Inferior parietal cortex (tissue), 1 donor: ENCODE measurements at regions not wholly inside any gene's neighbourhood (a gene's known extent, or its start where the extent isn't known, plus 50 kb on each side); places are given as distances from the start of the nearest gene placed in this dataset.
"Not testable (repeated sequence)": the region's sequence is repeated elsewhere in the genome, so short reads cannot be mapped to it uniquely, and the experiment has no call there.

ENCODE experiments used
- DNase-seq: peaks from one replicate; pipeline ENCODE4 v3.0.0-alpha.2; 2016; ENCODE audit errors: extremely low spot score

DNA sequence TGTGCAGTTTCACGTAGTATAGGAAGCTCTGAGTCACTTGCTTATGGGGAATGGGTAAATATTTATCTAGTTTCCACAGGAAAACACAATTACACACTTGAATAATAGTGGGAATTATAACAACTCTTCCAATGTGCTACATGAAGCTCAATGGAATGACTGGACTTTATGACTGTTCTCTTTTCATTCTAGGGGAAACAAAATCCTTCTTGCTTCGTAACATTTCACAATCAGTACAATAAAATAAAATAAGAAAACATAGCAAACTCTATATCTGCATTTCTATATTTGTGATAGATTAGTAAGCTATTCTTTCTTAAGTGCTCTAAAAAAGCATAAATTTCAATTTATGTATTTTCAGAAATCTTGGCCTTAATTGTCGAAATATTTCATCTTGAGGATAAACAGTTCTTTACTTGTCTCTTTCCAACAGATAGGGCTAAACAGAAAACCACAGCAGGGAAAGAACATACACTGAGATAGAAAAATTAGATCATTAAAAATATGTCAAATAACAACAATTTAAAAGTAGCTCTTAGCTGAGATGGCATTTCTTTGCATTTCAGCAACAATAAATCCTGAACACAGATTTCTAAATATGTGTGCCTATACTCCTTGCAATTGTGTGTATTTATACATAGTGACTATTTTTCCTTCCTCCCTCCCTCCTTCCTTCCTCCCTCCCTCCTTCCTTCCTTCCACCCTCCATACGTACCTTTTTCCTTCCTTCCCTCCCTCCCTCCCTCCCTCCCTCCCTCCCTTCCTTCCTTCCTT, 395.5 kb upstream of the KCNMB2 start:
- no peak for DNase-seq

DNA sequence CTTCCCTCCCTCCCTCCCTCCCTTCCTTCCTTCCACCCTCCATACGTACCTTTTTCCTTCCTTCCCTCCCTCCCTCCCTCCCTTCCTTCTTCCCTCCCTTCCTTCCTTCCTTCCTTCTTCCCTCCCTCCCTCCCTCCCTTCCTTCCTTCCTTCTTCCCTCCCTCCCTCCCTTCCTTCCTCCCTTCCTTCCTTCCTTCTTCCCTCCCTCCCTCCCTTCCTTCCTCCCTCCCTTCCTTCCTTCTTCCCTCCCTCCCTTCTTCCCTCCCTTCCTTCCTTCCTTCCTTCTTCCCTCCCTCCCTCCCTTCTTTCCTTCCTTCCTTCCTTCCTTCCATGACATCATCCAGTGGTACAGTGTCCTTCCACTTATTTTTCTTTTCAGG, 394.9 kb upstream of the KCNMB2 start:
- not testable (repeated sequence) for DNase-seq

DNA sequence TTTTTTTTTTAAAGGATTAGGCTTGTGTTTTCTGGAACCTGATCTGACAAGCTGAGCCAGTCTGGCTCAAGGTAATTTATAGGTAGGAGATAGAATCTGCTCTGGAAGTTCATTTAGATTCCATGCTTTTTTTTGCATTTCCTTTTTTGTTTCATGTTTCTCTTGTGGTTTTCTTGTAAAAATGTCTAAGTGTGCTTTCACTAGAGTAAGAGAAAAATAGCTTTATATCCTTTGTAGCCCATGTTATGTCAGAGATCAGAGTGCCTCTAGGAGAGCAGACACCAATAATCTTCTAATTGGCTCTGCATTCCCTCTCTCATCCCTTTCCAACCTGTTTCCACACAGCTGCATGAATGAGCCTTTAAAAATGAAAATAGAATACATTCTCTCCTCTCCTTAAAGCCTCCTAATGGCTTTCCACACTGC, 389.8 kb upstream of the KCNMB2 start:
- DNase-seq: no peak

DNA sequence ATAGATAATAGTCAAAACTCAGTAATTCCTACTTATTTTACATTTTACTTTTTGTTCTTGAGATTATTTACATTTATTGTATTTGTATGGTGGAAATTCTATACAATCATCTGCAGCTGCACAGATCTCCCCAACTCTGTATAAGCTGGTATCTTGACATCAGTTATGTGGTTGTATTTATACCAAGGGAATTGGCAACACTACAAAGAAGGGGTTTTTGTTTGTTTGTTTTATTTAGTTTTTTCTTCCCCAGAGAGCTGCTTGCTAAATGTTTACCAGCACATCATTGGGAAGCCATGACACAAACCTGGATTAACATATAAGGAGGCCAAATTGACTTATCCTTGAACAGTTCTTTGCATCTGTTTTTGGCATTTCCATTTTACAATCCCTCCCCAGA, 389.2 kb upstream of the KCNMB2 start:
- DNase-seq: no peak

DNA sequence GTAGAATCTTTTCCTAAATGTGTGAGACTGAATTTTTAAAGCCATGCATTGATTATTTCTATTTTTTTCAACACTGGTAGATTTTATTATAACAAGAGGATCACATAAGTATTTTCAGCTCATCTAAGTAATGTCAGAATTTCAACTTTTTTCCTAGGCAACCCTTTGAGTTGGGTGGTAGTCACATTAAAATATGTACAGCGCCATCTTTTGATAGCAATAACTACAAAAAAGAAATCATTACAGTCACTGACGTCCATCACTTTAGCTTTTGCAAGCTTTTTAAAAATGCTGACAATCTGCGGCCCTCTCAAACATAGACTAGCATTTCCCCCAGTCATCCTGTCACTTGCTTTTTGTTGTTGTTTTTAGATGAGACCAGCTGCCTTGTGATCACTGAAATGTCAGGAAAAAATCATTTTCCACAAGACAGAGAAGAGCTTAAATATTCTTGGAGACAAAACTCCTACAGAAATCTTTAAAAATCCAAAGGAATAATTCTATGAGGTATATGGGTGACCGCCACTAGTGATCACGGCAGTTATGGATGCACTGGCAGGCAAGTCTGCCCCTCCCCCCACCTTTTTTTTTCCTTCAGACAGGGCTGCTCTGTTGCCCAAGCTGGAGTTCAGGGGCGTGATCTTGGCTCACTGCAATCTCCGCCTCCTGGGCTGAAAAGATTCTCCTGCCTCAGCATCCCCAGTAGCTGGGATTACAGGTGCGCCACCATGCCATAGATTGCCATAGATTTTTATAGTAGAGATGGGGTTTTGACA, 384.0 kb upstream of the KCNMB2 start:
- DNase-seq: no peak

DNA sequence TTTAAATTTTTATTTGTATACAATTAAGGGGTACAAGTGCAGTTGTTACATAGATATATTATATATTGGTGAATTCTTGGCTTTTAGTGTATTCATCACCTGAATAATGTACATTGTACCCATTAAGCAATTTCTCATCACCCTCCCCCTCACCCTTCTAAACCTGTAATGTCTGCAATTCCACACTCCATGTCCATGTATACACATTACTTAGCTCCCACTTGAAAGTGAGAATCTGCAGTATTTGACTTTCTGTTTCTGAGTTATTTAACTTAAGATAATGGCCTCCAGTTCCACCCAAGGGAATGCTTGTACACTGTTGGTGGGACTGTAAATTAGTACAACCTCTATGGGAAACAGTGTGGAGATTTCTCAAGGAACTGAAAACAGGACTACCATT, 383.2 kb upstream of the KCNMB2 start:
- DNase-seq: no peak

DNA sequence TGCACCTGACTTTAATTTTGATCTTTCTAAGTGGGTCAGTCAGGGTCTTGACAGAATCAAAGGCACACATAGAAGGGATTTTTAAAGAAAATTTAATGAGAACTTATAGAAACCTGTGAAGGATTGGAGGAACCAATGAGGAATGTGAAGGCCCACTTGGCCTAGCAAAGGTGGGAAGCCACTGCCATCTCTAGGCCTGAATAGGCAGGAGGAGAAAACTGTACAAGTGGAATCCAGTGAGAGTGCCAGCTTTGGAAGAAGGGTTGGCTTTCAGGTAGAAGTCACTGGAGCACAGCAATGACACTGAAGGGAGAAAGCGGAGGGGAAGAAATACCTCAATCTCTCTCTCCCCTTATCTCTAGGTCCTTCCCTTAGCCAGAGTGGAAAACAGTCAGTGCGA, 380.7 kb upstream of the KCNMB2 start:
- no peak for DNase-seq

DNA sequence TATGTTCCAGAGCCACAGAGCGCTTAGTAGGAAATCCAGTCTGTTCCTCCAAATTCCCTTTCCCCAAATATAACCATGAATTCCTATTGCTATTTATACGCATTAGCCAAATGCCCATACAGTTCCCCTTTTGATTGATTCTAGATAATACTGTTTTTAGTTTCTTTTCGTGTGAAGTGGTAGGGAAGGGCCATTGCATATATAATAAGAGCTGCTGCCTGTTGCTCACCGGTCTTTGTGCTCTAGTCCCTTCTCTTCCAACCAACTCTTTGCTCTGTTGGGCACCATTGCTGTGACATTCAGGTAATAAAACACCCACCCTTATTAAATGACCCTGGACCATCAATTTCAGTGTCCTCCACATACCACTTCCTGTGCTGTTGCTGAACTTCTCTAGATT, 379.9 kb upstream of the KCNMB2 start:
- DNase-seq: no peak

DNA sequence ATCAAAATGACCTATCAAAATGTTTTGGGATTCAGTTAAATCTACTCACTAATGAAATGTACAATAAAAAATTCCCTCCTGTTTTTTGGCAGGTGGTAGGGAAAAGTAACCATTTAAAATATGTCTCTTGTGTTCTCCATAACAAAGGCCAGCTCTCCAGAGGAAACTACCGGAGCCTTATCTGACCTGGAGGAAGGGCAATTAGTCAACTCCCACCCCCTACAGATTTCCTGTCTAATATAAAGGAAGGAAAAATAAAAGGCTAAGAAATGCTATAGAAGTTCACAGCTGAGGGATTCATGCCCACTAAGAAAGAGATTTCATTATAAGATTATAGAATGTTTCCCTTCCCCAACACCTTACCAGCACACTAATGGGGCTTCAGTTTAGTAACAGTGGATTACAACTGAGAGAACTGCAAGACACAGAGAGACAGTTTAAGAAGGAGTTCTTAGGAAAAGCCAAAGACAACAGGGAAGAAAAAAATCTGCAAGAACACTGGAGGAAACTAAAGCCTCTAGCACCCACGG, 376.5 kb upstream of the KCNMB2 start:
- DNase-seq: no peak

DNA sequence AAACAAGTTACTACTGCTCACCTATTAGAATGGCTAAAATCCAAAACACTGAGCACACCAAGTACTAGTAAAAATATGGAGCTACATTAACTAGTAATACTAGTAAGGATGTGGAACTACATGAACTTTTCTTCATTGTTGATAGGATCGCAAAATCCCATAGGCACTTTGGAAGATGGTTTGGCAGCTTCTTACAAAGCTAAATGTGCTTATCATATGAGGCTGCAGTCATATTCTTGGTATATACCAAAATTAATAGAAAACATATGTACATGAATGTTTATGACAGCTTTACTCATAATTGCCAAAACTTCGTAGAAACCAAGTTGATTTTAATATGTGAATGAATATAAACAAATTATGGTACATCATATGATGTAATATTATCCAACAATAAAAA, 366.8 kb upstream of the KCNMB2 start:
- DNase-seq: no peak

DNA sequence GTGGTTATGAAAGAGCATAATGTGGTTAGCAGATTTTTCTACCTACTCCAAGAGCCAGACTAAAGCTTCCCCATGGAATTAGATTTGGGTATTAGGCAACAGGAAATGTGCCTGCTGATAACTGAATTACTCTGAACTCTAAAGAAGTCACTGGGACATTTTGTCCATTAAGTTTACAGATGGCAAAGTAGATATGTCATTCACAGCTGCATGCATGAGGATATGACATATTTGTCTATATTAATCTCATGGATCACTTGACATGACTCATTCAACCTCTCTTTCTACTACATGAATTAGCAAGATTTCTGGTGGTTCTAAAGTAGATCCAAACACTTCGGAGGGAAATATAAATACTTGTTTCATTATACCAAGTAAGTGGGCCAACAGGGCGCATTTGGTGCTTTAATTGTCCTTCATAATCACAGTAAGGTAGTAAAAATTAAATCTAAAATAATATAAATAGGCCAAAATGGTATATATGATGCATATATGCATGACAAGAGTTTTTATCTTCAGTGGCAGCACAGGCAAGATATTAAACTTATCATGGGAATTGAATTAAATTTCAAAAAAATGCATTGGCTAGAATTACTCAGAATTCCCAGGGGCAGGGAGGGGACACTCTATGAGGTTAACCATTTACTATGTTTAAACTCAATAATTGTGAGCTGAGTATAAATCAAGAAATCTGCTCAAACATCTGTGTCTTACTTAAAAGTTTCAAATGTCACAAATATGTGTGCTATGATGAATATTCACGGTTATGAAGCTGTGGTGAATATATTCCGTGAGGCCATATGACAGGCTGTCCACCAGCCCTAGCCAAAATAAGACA, 365.3 kb upstream of the KCNMB2 start:
- no peak for DNase-seq

DNA sequence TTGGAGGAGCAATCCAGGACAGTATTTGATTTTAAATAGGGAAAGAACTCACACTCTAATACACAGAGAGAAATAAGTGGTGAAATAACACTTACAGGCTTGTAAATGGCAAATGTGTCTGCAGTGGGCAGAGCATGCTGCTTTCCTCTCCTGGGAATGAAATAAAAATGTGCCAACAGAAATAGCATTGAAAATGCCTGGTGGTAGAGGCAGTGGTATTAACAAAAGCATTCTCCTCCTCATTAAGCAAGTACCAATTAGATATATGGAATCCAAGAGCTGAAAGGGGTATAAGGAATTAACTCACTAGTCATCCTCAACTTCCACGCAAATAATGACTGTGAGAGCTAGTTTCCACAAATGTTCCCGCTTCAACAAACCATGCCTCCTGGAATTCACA, 364.1 kb upstream of the KCNMB2 start:
- no peak for DNase-seq

DNA sequence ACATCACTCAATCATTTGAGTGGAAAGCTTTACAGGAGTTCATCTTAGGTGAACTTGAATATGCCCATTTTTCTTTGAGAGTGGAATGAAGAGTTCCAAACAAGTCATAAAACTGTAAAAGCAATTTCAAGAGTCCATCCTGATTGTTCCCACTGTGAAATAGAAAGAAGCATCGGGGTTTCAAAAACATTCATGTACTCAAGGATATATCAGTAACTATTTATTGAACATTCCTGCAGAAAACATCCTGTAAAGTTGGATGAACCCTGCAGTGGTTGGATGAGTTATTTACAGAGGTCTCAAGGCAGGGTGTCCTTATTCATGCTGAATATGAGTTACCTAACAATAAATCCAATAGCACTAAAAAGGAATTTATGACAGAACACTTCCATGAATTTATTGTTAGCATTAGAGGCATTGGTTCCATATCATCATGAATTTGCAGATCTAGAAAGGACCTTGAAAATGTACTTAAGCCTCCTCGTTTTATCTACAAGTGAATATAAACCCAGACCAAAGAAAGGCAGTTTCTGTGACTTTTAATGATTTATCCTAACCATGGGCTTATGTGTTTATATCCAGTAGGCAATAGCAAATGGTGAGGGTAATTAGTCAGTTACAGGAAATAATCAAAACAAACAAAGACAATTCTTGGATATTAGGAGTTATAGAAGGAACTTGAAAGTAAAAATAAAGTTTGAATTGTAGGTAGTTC, 361.9 kb upstream of the KCNMB2 start:
- no peak for DNase-seq

DNA sequence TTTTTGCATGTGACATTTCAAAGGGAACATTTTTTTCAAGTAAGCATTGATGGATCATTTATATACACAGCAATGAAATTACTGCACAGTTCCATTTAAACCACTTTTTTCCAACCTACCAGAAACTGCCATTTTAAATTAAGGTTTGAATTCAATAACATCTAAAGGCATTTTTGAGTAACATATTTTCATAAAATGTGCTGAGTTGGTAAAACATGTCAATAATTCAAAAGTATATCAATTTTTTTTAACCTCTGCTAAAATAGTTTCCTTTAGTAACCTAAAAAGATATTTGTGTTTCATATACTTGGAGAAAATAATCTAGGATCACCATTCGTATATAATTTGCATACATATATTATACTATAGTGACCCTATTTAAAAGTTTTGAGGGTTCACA, 355.1 kb upstream of the KCNMB2 start:
- no peak for DNase-seq

DNA sequence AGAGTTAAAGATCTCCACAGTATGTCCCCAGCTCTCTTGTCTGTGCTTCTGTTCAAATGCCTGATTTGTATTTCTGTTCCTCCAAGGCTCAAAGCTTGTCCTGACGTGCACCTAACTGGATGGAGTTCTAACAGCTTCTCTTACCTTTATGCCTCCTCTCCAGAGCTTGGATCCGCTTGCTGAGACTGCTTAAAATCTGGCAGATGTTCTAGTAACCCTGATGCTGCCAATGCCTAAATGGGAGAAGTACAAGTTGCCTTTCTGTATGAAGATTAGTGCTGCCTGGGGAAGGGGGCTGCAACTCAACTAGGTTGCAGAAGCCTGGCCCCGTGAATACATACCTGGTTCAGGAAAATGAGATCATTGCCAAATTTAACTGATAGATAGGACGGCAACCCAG, 354.5 kb upstream of the KCNMB2 start:
- DNase-seq: no peak

DNA sequence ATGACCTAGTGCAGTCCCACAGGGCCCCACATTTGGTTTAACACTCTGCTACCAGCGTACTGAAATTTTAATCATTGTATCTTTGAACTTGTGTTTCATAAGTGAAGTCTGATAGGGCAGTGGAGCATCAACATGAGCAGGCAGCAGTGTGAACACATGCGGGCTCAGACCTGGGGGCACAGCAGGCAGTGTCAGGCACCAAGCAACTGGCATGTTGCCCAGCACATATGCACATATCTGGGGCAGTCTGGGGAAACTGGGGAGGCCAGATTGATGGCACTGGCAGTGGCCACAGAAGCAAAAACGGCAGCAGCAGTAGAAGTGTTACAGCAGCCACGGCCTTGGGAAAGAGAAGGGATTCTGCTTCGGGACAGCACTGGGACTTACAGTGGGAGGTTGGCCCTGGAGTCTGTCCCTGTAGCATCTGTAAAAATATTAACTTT, 353.9 kb upstream of the KCNMB2 start:
- DNase-seq: no peak

DNA sequence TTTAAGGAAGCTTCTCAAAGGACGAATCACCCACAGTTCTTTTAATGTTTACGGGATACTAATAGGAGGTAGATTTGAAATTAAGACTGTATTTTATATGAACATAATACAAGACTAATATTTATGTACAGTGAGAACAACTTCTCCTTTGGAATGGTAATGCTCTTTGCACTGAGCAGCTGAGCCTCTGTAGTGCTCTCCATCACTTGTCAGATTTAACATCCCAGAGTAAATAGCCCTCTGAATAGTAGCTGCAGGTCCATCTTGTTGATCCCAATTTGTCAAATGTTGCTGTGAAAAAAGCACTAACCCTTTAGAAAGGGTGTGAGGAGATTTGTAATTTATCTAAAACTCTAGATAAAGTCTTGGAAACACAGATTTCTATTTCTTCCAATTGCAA, 351.4 kb upstream of the KCNMB2 start:
- DNase-seq: no peak

DNA sequence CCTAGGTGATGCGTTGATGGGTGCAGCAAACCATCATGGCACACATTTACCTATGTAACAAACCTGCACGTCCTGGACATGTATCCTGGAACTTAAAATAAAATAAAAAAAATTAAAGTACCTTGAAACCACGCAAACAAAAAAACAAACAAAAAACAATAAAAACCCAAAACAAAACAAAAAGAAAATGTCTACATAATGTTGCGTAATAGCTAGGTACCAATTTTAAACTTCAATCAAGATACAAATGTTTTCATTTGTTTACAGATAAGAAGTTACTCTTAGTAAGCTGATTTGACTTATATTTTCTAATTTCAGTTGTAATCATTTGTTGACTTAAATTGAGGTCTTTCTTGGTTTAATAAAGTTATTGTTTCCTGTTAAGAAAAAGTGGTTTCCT, 349.6 kb upstream of the KCNMB2 start:
- DNase-seq: no peak

DNA sequence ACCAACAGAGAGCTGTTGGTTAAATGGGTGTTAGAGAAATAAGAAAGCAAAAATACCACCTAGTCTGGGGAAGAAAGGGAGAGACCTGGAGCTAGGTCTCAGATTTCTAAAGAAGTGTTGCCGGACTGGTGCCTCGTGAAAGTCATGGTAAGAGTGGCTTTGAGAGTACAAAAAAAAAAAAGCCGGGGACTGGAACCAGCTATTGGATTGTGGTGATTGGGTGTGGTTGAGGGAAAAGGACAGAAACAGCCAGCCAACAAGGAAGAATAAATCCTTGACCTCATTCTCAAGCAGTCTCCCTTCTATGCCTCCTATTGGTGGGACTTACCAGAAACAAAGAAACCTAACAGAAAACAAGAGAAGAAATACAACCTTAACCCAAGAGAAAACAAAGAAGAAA, 346.4 kb upstream of the KCNMB2 start:
- DNase-seq: no peak

DNA sequence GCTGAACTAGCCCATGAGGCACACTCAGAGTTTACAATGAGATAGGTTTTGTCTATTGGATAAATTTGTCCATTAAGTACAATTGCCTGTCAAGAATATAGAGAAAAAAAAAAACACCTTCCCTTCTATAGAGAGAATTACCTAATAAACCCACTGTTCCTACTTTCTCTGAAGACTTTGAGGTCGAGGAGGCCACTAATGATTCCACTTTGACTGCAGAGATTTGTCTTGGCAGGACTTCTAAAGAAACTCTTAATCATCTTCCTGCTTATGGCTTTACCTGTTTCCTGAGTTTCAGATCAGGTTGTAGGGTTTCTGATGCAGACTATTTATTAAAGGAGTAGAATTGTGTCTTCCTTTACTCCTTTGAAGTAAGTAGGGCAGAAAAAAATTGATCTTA, 342.4 kb upstream of the KCNMB2 start:
- no peak for DNase-seq

DNA sequence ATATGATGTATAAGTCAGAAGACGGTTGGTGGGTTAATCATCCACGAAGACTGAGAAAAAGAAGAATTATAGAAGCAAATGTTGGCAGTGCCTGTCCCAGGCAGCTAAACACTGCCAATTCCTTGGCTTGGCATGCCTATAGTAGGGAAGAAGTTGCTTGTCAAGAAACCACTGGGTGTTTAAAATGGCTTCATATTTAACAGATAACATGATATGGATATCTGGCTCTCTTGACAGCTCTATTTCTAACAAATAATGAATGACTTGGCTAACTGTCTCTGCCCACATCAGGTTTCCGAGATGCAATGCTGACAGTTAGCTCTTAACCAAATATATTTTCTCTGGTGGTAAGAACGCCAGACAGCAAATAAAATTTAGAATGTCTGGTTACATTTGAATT, 341.7 kb upstream of the KCNMB2 start:
- no peak for DNase-seq

DNA sequence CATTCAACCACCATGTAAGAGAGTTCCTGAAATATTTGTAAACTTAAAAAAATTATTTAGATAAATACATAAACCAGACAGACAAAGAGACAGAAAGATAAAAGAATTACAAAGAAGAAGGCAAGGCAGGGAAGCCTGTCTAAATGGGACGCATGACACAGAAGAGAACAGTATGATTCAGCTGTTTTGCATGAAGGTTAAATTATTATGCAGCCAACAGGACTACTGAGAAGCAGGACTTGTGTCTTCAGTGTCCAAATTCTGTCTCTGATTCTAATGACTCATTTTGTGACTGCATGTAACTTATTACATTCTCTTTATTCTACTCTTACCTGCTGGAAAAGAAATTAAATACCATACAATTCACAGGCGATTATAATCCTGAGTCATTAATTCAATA, 340.4 kb upstream of the KCNMB2 start:
- no peak for DNase-seq
